B cell (primary cell): ENCODE measurements at regions not wholly inside any gene's neighbourhood (a gene's known extent, or its start where the extent isn't known, plus 50 kb on each side); places are given as distances from the start of the nearest gene placed in this dataset.

ENCODE experiments used
- CTCF ChIP-seq: fragments of 200-600 bp; IDR thresholded peaks from one replicate; pipeline ENCODE4 v1.8.0; 2022; ENCODE audit warnings: antibody characterized with exemption, mild to moderate bottlenecking
- EZH2 ChIP-seq: IDR thresholded peaks from 2 replicates; pipeline ENCODE4 v1.6.1; 2012; ENCODE audit warnings: borderline replicate concordance, low read depth, mild to moderate bottlenecking, moderate library complexity, low read length; ENCODE audit not compliant: insufficient read depth, poor library complexity, severe bottlenecking

DNA sequence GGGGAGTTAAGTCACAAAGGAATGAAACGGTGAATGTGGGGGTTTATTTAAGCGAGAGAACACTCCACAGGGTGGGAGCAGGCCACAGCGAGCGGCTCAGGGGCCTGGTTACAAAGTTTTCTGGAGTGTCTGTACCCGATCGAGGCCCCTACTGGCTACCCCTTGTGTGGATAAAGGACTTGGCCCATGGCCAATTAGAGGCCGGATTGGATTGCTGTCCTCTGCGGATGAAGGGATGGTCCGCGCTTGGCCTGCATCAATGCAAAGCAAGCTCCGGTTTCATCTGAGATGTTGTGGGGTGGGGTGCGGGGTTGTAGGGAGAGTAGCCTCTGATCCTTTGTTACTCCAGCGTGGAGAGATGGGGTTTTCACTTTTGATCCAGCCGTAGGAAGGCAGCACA lies 1574.5 kb upstream of the TENM3 start:
- TF ChIP-seq CTCF = no peak
- no peak for TF ChIP-seq EZH2
